ENCODE measurements at regions not wholly inside any gene's neighbourhood (a gene's known extent, or its start where the extent isn't known, plus 50 kb on each side); places are given as distances from the start of the nearest gene placed in this dataset.
"Not testable (repeated sequence)": the region's sequence is repeated elsewhere in the genome, so short reads cannot be mapped to it uniquely, and the experiment has no call there.

GRCh38 chrX:19202171-19202570 lies 79.9 kb upstream of the ADGRG2 start:
- DNase-seq, result no peak
- no peaks in the 10 kb centered on the region for H3K4me1 Mint-ChIP-seq
- ATAC-seq, result no peak
- H3K27ac Mint-ChIP-seq, result no peak overlapping the region
- no peak overlapping the region for H3K4me3 Mint-ChIP-seq
- no peaks in the 10 kb centered on the region for H3K9me3 Mint-ChIP-seq
- peaks cover 15% of the 10 kb centered on the region for H3K27me3 Mint-ChIP-seq

- H3K4me3 Mint-ChIP-seq, result no peak overlapping the region
- no peaks in the 10 kb centered on the region for H3K9me3 Mint-ChIP-seq
- DNase-seq (no peak), ATAC-seq (no peak)
- peaks cover 13% of the 10 kb centered on the region for H3K27me3 Mint-ChIP-seq
- H3K27ac Mint-ChIP-seq, result no peak overlapping the region
- H3K4me1 Mint-ChIP-seq, result no peaks in the 10 kb centered on the region
Observed at GRCh38 chrX:19204636-19205035, 82.4 kb upstream of the ADGRG2 start.

GRCh38 chrX:19212037-19212436 lies 89.8 kb upstream of the ADGRG2 start:
- no peak for DNase-seq
- H3K9me3 Mint-ChIP-seq, result no peaks in the 10 kb centered on the region
- no peak for ATAC-seq
- no peak overlapping the region for H3K4me3 Mint-ChIP-seq
- H3K4me1 Mint-ChIP-seq, result peaks cover 8% of the 10 kb centered on the region
- H3K27ac Mint-ChIP-seq, result peak overlapping the region in 1 of 2 donors; percentile 71
- peaks cover 25% of the 10 kb centered on the region for H3K27me3 Mint-ChIP-seq

- DNase-seq (no peak), ATAC-seq (no peak)
- Mint-ChIP-seq H3K4me3 (no peak overlapping the region), H3K4me1 (peaks cover 8% of the 10 kb centered on the region), H3K9me3 (no peaks in the 10 kb centered on the region), H3K27ac (no peak overlapping the region), H3K27me3 (peaks cover 25% of the 10 kb centered on the region)
Observed at GRCh38 chrX:19213610-19214152, 91.4 kb upstream of the ADGRG2 start.

- no peak for DNase-seq
- peaks cover 8% of the 10 kb centered on the region for H3K4me1 Mint-ChIP-seq
- no peaks in the 10 kb centered on the region for H3K9me3 Mint-ChIP-seq
- no peak overlapping the region for H3K4me3 Mint-ChIP-seq
- peaks cover 25% of the 10 kb centered on the region for H3K27me3 Mint-ChIP-seq
- ATAC-seq, result no peak
- no peak overlapping the region for H3K27ac Mint-ChIP-seq
Observed at GRCh38 chrX:19214311-19214710, 92.0 kb upstream of the ADGRG2 start.

GRCh38 chrX:19225909-19226308 lies 103.6 kb upstream of the ADGRG2 start:
- no peak for DNase-seq
- no peaks in the 10 kb centered on the region for H3K9me3 Mint-ChIP-seq
- peaks cover 22% of the 10 kb centered on the region for H3K27me3 Mint-ChIP-seq
- H3K27ac Mint-ChIP-seq, result no peak overlapping the region
- no peak overlapping the region for H3K4me3 Mint-ChIP-seq
- no peak for ATAC-seq
- H3K4me1 Mint-ChIP-seq, result no peaks in the 10 kb centered on the region

GRCh38 chrX:19229896-19230295 lies 107.6 kb upstream of the ADGRG2 start:
- not testable (repeated sequence) for H3K4me3 Mint-ChIP-seq, DNase-seq, ATAC-seq, H3K4me1 Mint-ChIP-seq, H3K9me3 Mint-ChIP-seq, H3K27ac Mint-ChIP-seq, H3K27me3 Mint-ChIP-seq

GRCh38 chrX:19237901-19238300 lies 105.8 kb upstream of the PDHA1 start:
- peak; percentile 53 for ATAC-seq
- Mint-ChIP-seq H3K4me1 (no peaks in the 10 kb centered on the region), H3K4me3 (no peak overlapping the region), H3K27ac (no peak overlapping the region), H3K9me3 (no peaks in the 10 kb centered on the region), H3K27me3 (peaks cover 18% of the 10 kb centered on the region)
- DNase-seq, result no peak

GRCh38 chrX:19243431-19243830 lies 100.3 kb upstream of the PDHA1 start:
- DNase-seq (no peak), ATAC-seq (no peak)
- Mint-ChIP-seq H3K4me1 (no peaks in the 10 kb centered on the region), H3K27ac (no peak overlapping the region), H3K27me3 (peaks cover 8% of the 10 kb centered on the region), H3K9me3 (peaks cover 3 to 7% of the 10 kb centered on the region in 2 donors), H3K4me3 (no peak overlapping the region)

- H3K27ac Mint-ChIP-seq, DNase-seq, H3K4me1 Mint-ChIP-seq, H3K4me3 Mint-ChIP-seq, H3K27me3 Mint-ChIP-seq, ATAC-seq: not testable (repeated sequence)
- H3K9me3 Mint-ChIP-seq, result peaks cover 12 to 13% of the 10 kb centered on the region in 2 donors
Observed at GRCh38 chrX:19244921-19245320, 98.8 kb upstream of the PDHA1 start.

- no peaks in the 10 kb centered on the region for H3K27me3 Mint-ChIP-seq
- no peak for ATAC-seq
- no peak overlapping the region for H3K4me3 Mint-ChIP-seq
- peaks cover 12 to 13% of the 10 kb centered on the region in 2 donors for H3K9me3 Mint-ChIP-seq
- H3K4me1 Mint-ChIP-seq, result no peaks in the 10 kb centered on the region
- H3K27ac Mint-ChIP-seq, result no peak overlapping the region
- no peak for DNase-seq
Observed at GRCh38 chrX:19245711-19246269, 97.9 kb upstream of the PDHA1 start.

- Mint-ChIP-seq H3K4me3 (no peak overlapping the region), H3K27me3 (peaks cover 9% of the 10 kb centered on the region), H3K4me1 (no peaks in the 10 kb centered on the region), H3K9me3 (no peaks in the 10 kb centered on the region), H3K27ac (no peak overlapping the region)
- ATAC-seq (no peak), DNase-seq (no peak)
Observed at GRCh38 chrX:19256986-19257385, 86.7 kb upstream of the PDHA1 start.

GRCh38 chrX:19261026-19261425 lies 82.7 kb upstream of the PDHA1 start:
- not testable (repeated sequence) for H3K4me1 Mint-ChIP-seq, H3K27me3 Mint-ChIP-seq, H3K27ac Mint-ChIP-seq, ATAC-seq, H3K4me3 Mint-ChIP-seq, H3K9me3 Mint-ChIP-seq, DNase-seq

- Mint-ChIP-seq H3K4me1 (no peaks in the 10 kb centered on the region), H3K27me3 (peaks cover 6% of the 10 kb centered on the region), H3K9me3 (no peaks in the 10 kb centered on the region), H3K4me3 (no peak overlapping the region), H3K27ac (no peak overlapping the region)
- ATAC-seq, result no peak
- no peak for DNase-seq
Observed at GRCh38 chrX:19270727-19271126, 73.0 kb upstream of the PDHA1 start.

- DNase-seq, result peak in 1 of 2 donors; percentile 18
- ATAC-seq, result peak; percentile 84
- no peak overlapping the region for H3K27ac Mint-ChIP-seq
- H3K4me1 Mint-ChIP-seq, result no peaks in the 10 kb centered on the region
- no peak overlapping the region for H3K4me3 Mint-ChIP-seq
- H3K9me3 Mint-ChIP-seq, result no peaks in the 10 kb centered on the region
- no peaks in the 10 kb centered on the region for H3K27me3 Mint-ChIP-seq
Observed at GRCh38 chrX:19272452-19272851, 71.3 kb upstream of the PDHA1 start.

- ATAC-seq (no peak), DNase-seq (no peak)
- no peaks in the 10 kb centered on the region for H3K9me3 Mint-ChIP-seq
- no peak overlapping the region for H3K27ac Mint-ChIP-seq
- no peaks in the 10 kb centered on the region for H3K27me3 Mint-ChIP-seq
- no peaks in the 10 kb centered on the region for H3K4me1 Mint-ChIP-seq
- no peak overlapping the region for H3K4me3 Mint-ChIP-seq
Observed at GRCh38 chrX:19280636-19281035, 63.1 kb upstream of the PDHA1 start.

GRCh38 chrX:19281256-19281655 lies 62.5 kb upstream of the PDHA1 start:
- no peak for ATAC-seq
- DNase-seq, result no peak
- Mint-ChIP-seq H3K4me3 (no peak overlapping the region), H3K9me3 (no peaks in the 10 kb centered on the region), H3K27me3 (no peaks in the 10 kb centered on the region), H3K27ac (no peak overlapping the region), H3K4me1 (no peaks in the 10 kb centered on the region)

Data from stimulated activated naive CD8-positive, alpha-beta T cell treated with anti-CD3 and anti-CD28 coated beads, Interleukin-15, amount 100 ng/mL, for 72 hours (primary cell).